A549 (cell line): ENCODE measurements at regions not wholly inside any gene's neighbourhood (a gene's known extent, or its start where the extent isn't known, plus 50 kb on each side); places are given as distances from the start of the nearest gene placed in this dataset.

Experiments
- ATAC-seq, 2 experiments: fragments of 200-7000 bp in 1 of 2; fragments of >200 bp in 1 of 2; cut with Nextera tagmentation in 1 of 2; cut with Tn5 transposase in 1 of 2; 3 replicates each; pipeline versions ENCODE4 v1.8.0 to v1.9.1; 2018 to 2020; ENCODE audit warnings: mild to moderate bottlenecking in 1 of 2, moderate library complexity in 1 of 2
- CTCF ChIA-PET: fragments of 300-600 bp; sonication (Branson Sonifier 250); formaldehyde crosslinking; extraction: SDS; loops from one replicate; lab custom pipeline; 2021; ENCODE audit warnings: antibody characterized with exemption, inconsistent platforms; lab: Yijun Ruan, JAX
- POLR2A ChIA-PET: fragments of 350-600 bp; formaldehyde crosslinking; extraction: SDS; loops from one replicate; lab custom pipeline; 2021; ENCODE audit warnings: antibody characterized with exemption, inconsistent platforms; lab: Yijun Ruan, JAX
- DNase-seq, 2 experiments: peaks; one replicate each; pipeline versions ENCODE4 v3.0.0 to v3.0.0-alpha.2; 2011 to 2016; ENCODE audit warnings: low read depth in 1 of 2, low spot score in 1 of 2
- FAIRE-seq: peaks from 2 replicates; lab custom pipeline; 2011; peaks lifted over from hg19 to GRCh38; lab: Jason Lieb, UNC
- H3K27ac ChIP-seq, 2 experiments: fragments of >200 bp; sonication (Bioruptor Twin); formaldehyde crosslinking; 3 replicates each; pipeline ENCODE4 v1.5.1; 2016 to 2017
- H3K4me1 ChIP-seq: fragments of >200 bp; sonication (Bioruptor Twin); formaldehyde crosslinking; 3 replicates; pipeline ENCODE4 v1.6.1; 2016
- H3K4me2 ChIP-seq: fragments of >200 bp; sonication (Bioruptor Twin); formaldehyde crosslinking; 3 replicates; pipeline ENCODE4 v1.6.1; 2016
- H3K4me3 ChIP-seq: fragments of >200 bp; sonication (Bioruptor Twin); formaldehyde crosslinking; 3 replicates; pipeline ENCODE4 v1.5.1; 2016
- H3K9me3 ChIP-seq: fragments of >200 bp; sonication (Bioruptor Twin); formaldehyde crosslinking; 3 replicates; pipeline ENCODE4 v1.6.1; 2016
- CBX2 ChIP-seq: fragments of 200-600 bp; sonication (generic); IDR thresholded peaks from 2 replicates; pipeline ENCODE4 v1.6.1; 2016; ENCODE audit warnings: low read depth, mild to moderate bottlenecking, borderline replicate concordance
- CHD4 ChIP-seq: fragments of 200-600 bp; sonication (generic); IDR thresholded peaks from 2 replicates; pipeline ENCODE4 v1.6.1; 2016; ENCODE audit warnings: antibody characterized with exemption, mild to moderate bottlenecking, borderline replicate concordance
- GATA3 ChIP-seq: IDR thresholded peaks from 2 replicates; pipeline ENCODE4 v1.6.1; 2012; ENCODE audit warnings: borderline replicate concordance
- HEYL ChIP-seq: fragments of 250-450 bp; sonication (Bioruptor Pico); IDR thresholded peaks from 2 replicates; pipeline ENCODE4 v1.8.0; 2021; ENCODE audit warnings: mild to moderate bottlenecking, moderate library complexity
- HOXA7 ChIP-seq: fragments of 250-450 bp; sonication (Bioruptor Pico); IDR thresholded peaks from 2 replicates; pipeline ENCODE4 v1.5.0; 2020; ENCODE audit warnings: mild to moderate bottlenecking, moderate library complexity
- JUN ChIP-seq, 2 experiments: fragments of >200 bp; sonication (Bioruptor Twin); formaldehyde crosslinking; IDR thresholded peaks; 2 replicates in 1 of 2; 3 replicates in 1 of 2; pipeline ENCODE4 v1.6.1; 2016 to 2017
- JUNB ChIP-seq: fragments of >200 bp; sonication (Bioruptor Twin); formaldehyde crosslinking; IDR thresholded peaks from 2 replicates; pipeline ENCODE4 v1.6.1; 2016
- MAFK ChIP-seq: fragments of 450-650 bp; IDR thresholded peaks from 2 replicates; pipeline ENCODE4 v1.6.1; 2014; ENCODE audit not compliant: partially characterized antibody
- NFE2L2 ChIP-seq: fragments of 150-350 bp; conservative IDR thresholded peaks from 2 replicates; pipeline ENCODE4 v1.6.1; 2014; ENCODE audit warnings: low read length
- RARB ChIP-seq: fragments of 250-450 bp; sonication (Bioruptor Pico); IDR thresholded peaks from 2 replicates; pipeline ENCODE4 v1.8.0; 2021; ENCODE audit warnings: mild to moderate bottlenecking, moderate library complexity
- RCOR1 ChIP-seq: fragments of 150-350 bp; IDR thresholded peaks from 2 replicates; pipeline ENCODE4 v1.6.1; 2014; ENCODE audit warnings: antibody characterized with exemption, low read length, low read depth
- TFCP2L1 ChIP-seq: fragments of 250-450 bp; sonication (Bioruptor Pico); IDR thresholded peaks from 2 replicates; pipeline ENCODE4 v1.5.0; 2021; ENCODE audit warnings: mild to moderate bottlenecking
- TP53 ChIP-seq: fragments of 250-450 bp; sonication (Bioruptor Pico); IDR thresholded peaks from 2 replicates; pipeline ENCODE4 v1.5.0; 2021; ENCODE audit warnings: mild to moderate bottlenecking, moderate library complexity
- ZNF302 ChIP-seq: fragments of 250-450 bp; sonication (Bioruptor Pico); IDR thresholded peaks from 2 replicates; pipeline ENCODE4 v1.9.0; 2021; ENCODE audit warnings: inconsistent platforms, mild to moderate bottlenecking, moderate library complexity
- ZSCAN20 ChIP-seq: fragments of 250-450 bp; sonication (Bioruptor Pico); IDR thresholded peaks from 2 replicates; pipeline ENCODE4 v1.8.0; 2022; ENCODE audit warnings: mild to moderate bottlenecking, moderate library complexity
- WGBS: methylation state at CpG from one replicate; pipeline ENCODE4 v1.1.6; 2017; ENCODE audit errors: missing lambda C conversion rate; 5-methylcytosine and 5-hydroxymethylcytosine counted together
- TF ChIP-seq, protein P1 (sequence below): IDR thresholded peaks from 2 replicates; pipeline ENCODE4 v1.6.1; 2012
- TF ChIP-seq, protein P2 (sequence below): fragments of 250-450 bp; sonication (Bioruptor Pico); IDR thresholded peaks from 2 replicates; pipeline ENCODE4 v1.5.0; 2020; ENCODE audit warnings: low read depth, mild to moderate bottlenecking, moderate library complexity
- TF ChIP-seq, protein P3 (sequence below): fragments of 150-350 bp; IDR thresholded peaks from 2 replicates; pipeline ENCODE4 v1.6.1; 2014; ENCODE audit warnings: low read depth, mild to moderate bottlenecking, low read length
- TF ChIP-seq, protein P4 (sequence below): fragments of 250-450 bp; sonication (Bioruptor Pico); IDR thresholded peaks from 2 replicates; pipeline ENCODE4 v1.5.0; 2021; ENCODE audit warnings: mild to moderate bottlenecking, moderate library complexity, borderline replicate concordance
- TF ChIP-seq, protein P5 (sequence below): fragments of >200 bp; sonication (Bioruptor Twin); formaldehyde crosslinking; IDR thresholded peaks from 3 replicates; pipeline ENCODE4 v1.6.1; 2016

DNA sequence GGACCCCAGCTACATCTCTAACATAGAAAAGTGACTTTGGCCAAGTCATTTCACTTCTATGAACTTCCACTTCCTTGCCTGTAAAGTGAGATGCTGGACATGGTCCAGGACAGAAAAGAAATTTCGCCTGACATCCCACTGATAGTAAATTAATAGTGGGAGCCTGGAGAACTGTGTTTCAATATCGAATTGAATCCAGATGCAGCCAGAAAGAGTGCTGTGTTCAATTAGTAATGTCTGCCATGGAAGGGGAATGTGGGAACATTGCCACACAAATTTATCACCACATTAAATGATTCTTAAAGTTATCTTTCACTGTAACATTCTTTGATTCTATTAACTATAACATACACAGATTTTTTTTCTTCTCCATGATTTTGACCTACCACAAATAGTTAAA lies 255.0 kb downstream of the HACE1 start:
- ChIA-PET CTCF (no interaction called here), POLR2A (no interaction called here)
- Histone ChIP-seq H3K9me3 (no peaks in the 10 kb centered on the region), H3K4me2 (no peak overlapping the region), H3K4me3 (no peak overlapping the region), H3K4me1 (no peaks in the 10 kb centered on the region), H3K27ac (no peak overlapping the region)
- 9% methylated on average over 2 of the region's 2 CpGs for WGBS
- TF ChIP-seq CHD4 (no peak), GATA3 (no peak)
- ATAC-seq (no peak), FAIRE-seq (no peak), DNase-seq (no peak)

DNA sequence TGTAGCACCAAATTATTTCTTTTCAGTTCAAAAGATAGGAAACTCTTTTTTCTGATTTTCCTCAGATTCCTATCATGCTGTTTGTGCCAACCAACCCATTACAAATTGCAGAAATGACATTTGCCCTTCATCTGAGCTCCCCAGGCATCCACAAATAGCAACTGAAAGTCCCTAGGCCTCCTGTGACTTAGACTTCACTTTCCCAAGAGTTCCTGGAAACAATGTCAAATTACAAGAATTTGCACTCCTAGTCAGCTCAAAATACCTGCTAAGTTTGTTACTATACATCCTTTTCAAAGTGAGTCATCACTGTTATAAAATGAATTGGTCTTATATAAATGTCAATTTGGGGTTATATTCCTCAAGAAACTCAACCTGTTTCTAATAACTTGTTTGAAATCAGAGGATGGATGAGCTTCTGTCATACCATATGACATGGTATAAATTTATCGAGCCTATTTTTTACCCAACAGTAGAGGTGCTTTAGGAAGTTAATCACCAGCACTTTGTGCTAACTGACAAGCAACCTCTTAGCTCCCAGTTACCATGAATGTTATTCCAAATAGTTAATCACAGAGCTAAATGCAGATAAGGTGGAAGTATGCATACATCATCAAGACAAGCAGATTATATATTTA lies 256.5 kb downstream of the HACE1 start:
- Histone ChIP-seq H3K9me3 (no peaks in the 10 kb centered on the region), H3K4me2 (no peak overlapping the region), H3K4me1 (no peaks in the 10 kb centered on the region), H3K27ac (no peak overlapping the region), H3K4me3 (no peak overlapping the region)
- POLR2A ChIA-PET, result no interaction called here
- CTCF ChIA-PET, result no interaction called here
- DNase-seq, result no peak
- no peak for TF ChIP-seq CBX2
- no peak for ATAC-seq
- no peak for FAIRE-seq
- WGBS, result 0% methylated on average over 1 of the region's 1 CpG

DNA sequence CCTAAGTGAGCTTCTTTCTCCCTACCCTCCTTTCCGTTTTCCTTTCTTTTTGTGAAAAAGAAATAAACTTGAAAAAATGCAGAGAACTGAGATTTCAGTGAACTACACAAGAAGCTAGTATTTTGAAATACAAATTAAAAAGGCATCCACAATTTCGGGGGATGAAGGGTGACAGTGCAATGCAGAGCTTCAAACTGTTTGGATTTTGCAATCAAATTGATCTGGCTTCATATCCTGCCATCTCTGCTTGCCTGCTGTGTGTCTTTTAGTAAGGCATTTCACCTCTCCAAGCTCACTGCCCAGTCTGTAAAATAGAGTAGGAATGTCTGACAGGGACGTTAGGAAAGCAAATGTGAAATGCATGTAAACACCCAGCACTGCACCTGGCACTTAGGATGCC lies 258.0 kb downstream of the HACE1 start:
- 6% methylated on average over 3 of the region's 3 CpGs for WGBS
- CTCF ChIA-PET, result interaction anchor here (0.6 to 1.1 kb wide), 2 partner anchors 75 to 126 kb away, joined by 3 to 4 read pairs; no protein-coding TSS in a partner anchor
- Histone ChIP-seq H3K4me2 (no peak overlapping the region), H3K4me1 (no peaks in the 10 kb centered on the region), H3K27ac (no peak overlapping the region), H3K9me3 (no peaks in the 10 kb centered on the region), H3K4me3 (no peak overlapping the region)
- ATAC-seq (no peak), FAIRE-seq (no peak), DNase-seq (no peak)
- POLR2A ChIA-PET, result no interaction called here
- TF ChIP-seq RCOR1, result no peak
- no peak for TF ChIP-seq HEYL
- TF ChIP-seq, protein P1, sequence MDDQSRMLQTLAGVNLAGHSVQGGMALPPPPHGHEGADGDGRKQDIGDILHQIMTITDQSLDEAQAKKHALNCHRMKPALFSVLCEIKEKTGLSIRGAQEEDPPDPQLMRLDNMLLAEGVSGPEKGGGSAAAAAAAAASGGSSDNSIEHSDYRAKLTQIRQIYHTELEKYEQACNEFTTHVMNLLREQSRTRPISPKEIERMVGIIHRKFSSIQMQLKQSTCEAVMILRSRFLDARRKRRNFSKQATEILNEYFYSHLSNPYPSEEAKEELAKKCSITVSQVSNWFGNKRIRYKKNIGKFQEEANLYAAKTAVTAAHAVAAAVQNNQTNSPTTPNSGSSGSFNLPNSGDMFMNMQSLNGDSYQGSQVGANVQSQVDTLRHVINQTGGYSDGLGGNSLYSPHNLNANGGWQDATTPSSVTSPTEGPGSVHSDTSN, result no peak
- TF ChIP-seq, protein P2, sequence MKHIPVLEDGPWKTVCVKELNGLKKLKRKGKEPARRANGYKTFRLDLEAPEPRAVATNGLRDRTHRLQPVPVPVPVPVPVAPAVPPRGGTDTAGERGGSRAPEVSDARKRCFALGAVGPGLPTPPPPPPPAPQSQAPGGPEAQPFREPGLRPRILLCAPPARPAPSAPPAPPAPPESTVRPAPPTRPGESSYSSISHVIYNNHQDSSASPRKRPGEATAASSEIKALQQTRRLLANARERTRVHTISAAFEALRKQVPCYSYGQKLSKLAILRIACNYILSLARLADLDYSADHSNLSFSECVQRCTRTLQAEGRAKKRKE (CRISPR knock-in tag), result no peak
- TF ChIP-seq, protein P3, sequence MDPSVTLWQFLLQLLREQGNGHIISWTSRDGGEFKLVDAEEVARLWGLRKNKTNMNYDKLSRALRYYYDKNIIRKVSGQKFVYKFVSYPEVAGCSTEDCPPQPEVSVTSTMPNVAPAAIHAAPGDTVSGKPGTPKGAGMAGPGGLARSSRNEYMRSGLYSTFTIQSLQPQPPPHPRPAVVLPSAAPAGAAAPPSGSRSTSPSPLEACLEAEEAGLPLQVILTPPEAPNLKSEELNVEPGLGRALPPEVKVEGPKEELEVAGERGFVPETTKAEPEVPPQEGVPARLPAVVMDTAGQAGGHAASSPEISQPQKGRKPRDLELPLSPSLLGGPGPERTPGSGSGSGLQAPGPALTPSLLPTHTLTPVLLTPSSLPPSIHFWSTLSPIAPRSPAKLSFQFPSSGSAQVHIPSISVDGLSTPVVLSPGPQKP, result no peak
- TF ChIP-seq, protein P4, sequence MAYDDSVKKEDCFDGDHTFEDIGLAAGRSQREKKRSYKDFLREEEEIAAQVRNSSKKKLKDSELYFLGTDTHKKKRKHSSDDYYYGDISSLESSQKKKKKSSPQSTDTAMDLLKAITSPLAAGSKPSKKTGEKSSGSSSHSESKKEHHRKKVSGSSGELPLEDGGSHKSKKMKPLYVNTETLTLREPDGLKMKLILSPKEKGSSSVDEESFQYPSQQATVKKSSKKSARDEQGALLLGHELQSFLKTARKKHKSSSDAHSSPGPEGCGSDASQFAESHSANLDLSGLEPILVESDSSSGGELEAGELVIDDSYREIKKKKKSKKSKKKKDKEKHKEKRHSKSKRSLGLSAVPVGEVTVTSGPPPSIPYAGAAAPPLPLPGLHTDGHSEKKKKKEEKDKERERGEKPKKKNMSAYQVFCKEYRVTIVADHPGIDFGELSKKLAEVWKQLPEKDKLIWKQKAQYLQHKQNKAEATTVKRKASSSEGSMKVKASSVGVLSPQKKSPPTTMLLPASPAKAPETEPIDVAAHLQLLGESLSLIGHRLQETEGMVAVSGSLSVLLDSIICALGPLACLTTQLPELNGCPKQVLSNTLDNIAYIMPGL (CRISPR knock-in tag), result no peak
- TF ChIP-seq, protein P5, sequence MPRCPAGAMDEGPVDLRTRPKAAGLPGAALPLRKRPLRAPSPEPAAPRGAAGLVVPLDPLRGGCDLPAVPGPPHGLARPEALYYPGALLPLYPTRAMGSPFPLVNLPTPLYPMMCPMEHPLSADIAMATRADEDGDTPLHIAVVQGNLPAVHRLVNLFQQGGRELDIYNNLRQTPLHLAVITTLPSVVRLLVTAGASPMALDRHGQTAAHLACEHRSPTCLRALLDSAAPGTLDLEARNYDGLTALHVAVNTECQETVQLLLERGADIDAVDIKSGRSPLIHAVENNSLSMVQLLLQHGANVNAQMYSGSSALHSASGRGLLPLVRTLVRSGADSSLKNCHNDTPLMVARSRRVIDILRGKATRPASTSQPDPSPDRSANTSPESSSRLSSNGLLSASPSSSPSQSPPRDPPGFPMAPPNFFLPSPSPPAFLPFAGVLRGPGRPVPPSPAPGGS, result no peak
- TF ChIP-seq NFE2L2, result no peak
- no peak for TF ChIP-seq RARB (CRISPR knock-in tag)
- no peak for TF ChIP-seq MAFK
- no peak for TF ChIP-seq JUN (IDR thresholded peaks at IDR 0.05)
- TF ChIP-seq JUNB, result no peak
- no peak for TF ChIP-seq ZSCAN20 (CRISPR knock-in tag)
- no peak for TF ChIP-seq ZNF302 (CRISPR knock-in tag)
- no peak for TF ChIP-seq TFCP2L1 (CRISPR knock-in tag)
- no peak for TF ChIP-seq TP53
- TF ChIP-seq HOXA7, result no peak
